Neural progenitor cell (in vitro differentiated cells): ENCODE measurements at regions not wholly inside any gene's neighbourhood (a gene's known extent, or its start where the extent isn't known, plus 50 kb on each side); places are given as distances from the start of the nearest gene placed in this dataset.

Experiments used
- DNase-seq: peaks from one replicate; pipeline ENCODE4 v3.0.0-alpha.2; 2016; ENCODE audit warnings: low spot score
- H2AFZ ChIP-seq: fragments of 200-600 bp; sonication (generic); replicated peaks from 2 replicates; pipeline ENCODE4 v1.6.1; 2016; ENCODE audit warnings: antibody characterized with exemption
- H3F3A ChIP-seq: fragments of 200-600 bp; sonication (generic); 2 replicates; pipeline ENCODE4 v1.6.1; 2016; ENCODE audit warnings: antibody characterized with exemption, low read depth
- H3K27ac ChIP-seq: fragments of 200-600 bp; sonication (generic); 2 replicates; pipeline ENCODE4 v1.5.1; 2016; ENCODE audit warnings: mild to moderate bottlenecking
- H3K27me3 ChIP-seq: fragments of 200-600 bp; sonication (generic); 2 replicates; pipeline ENCODE4 v1.6.1; 2016; ENCODE audit warnings: mild to moderate bottlenecking, moderate library complexity
- H3K36me3 ChIP-seq: fragments of 200-600 bp; sonication (generic); 2 replicates; pipeline ENCODE4 v1.5.1; 2016
- H3K4me1 ChIP-seq: fragments of 200-600 bp; sonication (generic); 2 replicates; pipeline ENCODE4 v1.6.1; 2016; ENCODE audit warnings: mixed run types
- H3K4me2 ChIP-seq: fragments of 200-600 bp; sonication (generic); 2 replicates; pipeline ENCODE4 v1.6.1; 2016
- H3K4me3 ChIP-seq: fragments of 200-600 bp; sonication (generic); 2 replicates; pipeline ENCODE4 v1.5.1; 2016
- H3K79me2 ChIP-seq: fragments of 200-600 bp; sonication (generic); 2 replicates; pipeline ENCODE4 v1.6.1; 2016; ENCODE audit warnings: low read depth
- H3K9ac ChIP-seq: fragments of 200-600 bp; sonication (generic); 2 replicates; pipeline ENCODE4 v1.6.1; 2016
- H3K9me3 ChIP-seq: fragments of 200-600 bp; sonication (generic); 2 replicates; pipeline ENCODE4 v1.5.1; 2016; ENCODE audit warnings: low read depth
- H4K20me1 ChIP-seq: fragments of 200-600 bp; sonication (generic); 2 replicates; pipeline ENCODE4 v1.6.1; 2016; ENCODE audit warnings: low read depth
- H3K27ac Mint-ChIP-seq: 3 replicates; pipeline ENCODE4 v1.8.0; 2021; ENCODE audit warnings: mixed read lengths
- H3K27me3 Mint-ChIP-seq: 2 replicates; pipeline ENCODE4 v1.8.0; 2022; ENCODE audit warnings: low read depth, mild to moderate bottlenecking, inconsistent platforms, moderate library complexity, mixed read lengths; ENCODE audit not compliant: insufficient read depth
- H3K36me3 Mint-ChIP-seq: 3 replicates; pipeline ENCODE4 v1.8.0; 2021; ENCODE audit warnings: mixed read lengths
- H3K4me1 Mint-ChIP-seq: 3 replicates; pipeline ENCODE4 v1.8.0; 2021; ENCODE audit warnings: mixed read lengths
- H3K4me3 Mint-ChIP-seq: 3 replicates; pipeline ENCODE4 v1.8.0; 2021; ENCODE audit warnings: mild to moderate bottlenecking, moderate library complexity, mixed read lengths
- H3K9me3 Mint-ChIP-seq: 3 replicates; pipeline ENCODE4 v1.8.0; 2020; ENCODE audit warnings: mixed read lengths
- EZH2 ChIP-seq: fragments of 200-600 bp; sonication (generic); IDR thresholded peaks from 2 replicates; pipeline ENCODE4 v1.6.1; 2017; ENCODE audit warnings: antibody characterized with exemption, mild to moderate bottlenecking, moderate library complexity
- EZH2phosphoT487 ChIP-seq: fragments of 200-600 bp; sonication (generic); IDR thresholded peaks from 2 replicates; pipeline ENCODE4 v1.6.1; 2017; ENCODE audit warnings: antibody characterized with exemption
- TF ChIP-seq, protein P1 (sequence below): fragments of 200-600 bp; sonication (generic); IDR thresholded peaks from 2 replicates; pipeline ENCODE4 v1.5.1; 2017; ENCODE audit warnings: antibody characterized with exemption, mild to moderate bottlenecking

DNA sequence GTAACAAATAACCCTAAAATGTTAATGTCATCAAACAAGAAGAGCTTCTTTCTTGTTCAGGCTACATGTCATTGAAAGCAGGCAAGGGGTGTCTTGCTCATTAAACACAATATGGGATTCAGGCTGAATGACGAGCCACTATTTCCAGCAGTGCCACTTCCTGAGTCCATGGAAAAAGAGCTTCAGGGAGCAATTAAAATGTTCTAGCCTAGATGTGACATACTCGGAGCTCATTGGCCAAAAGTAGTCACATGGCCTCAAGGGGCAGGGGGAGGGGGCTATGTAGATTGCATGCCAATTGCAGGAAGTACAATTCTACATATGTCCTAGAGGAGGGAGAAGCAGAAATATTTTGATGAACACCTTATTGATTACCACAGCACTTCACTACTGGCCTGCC lies 685.3 kb upstream of the ADGRL2 start:
- Histone ChIP-seq H3K4me3 (no peak overlapping the region), H4K20me1 (no peaks in the 10 kb centered on the region), H3K4me1 (no peaks in the 10 kb centered on the region), H3F3A (no peaks in the 10 kb centered on the region), H3K4me2 (no peak overlapping the region), H3K27me3 (no peaks in the 10 kb centered on the region), H3K27ac (no peak overlapping the region), H3K79me2 (no peaks in the 10 kb centered on the region), H3K9ac (no peak overlapping the region), H3K36me3 (no peaks in the 10 kb centered on the region), H3K9me3 (no peaks in the 10 kb centered on the region), H2AFZ (no peak overlapping the region)
- no peaks in the 10 kb centered on the region for H3K9me3 Mint-ChIP-seq
- TF ChIP-seq EZH2phosphoT487 (no peak), EZH2 (no peak)
- TF ChIP-seq, protein P1, sequence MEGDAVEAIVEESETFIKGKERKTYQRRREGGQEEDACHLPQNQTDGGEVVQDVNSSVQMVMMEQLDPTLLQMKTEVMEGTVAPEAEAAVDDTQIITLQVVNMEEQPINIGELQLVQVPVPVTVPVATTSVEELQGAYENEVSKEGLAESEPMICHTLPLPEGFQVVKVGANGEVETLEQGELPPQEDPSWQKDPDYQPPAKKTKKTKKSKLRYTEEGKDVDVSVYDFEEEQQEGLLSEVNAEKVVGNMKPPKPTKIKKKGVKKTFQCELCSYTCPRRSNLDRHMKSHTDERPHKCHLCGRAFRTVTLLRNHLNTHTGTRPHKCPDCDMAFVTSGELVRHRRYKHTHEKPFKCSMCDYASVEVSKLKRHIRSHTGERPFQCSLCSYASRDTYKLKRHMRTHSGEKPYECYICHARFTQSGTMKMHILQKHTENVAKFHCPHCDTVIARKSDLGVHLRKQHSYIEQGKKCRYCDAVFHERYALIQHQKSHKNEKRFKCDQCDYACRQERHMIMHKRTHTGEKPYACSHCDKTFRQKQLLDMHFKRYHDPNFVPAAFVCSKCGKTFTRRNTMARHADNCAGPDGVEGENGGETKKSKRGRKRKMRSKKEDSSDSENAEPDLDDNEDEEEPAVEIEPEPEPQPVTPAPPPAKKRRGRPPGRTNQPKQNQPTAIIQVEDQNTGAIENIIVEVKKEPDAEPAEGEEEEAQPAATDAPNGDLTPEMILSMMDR: no peak
- H3K27ac Mint-ChIP-seq: no peak overlapping the region
- no peaks in the 10 kb centered on the region for H3K36me3 Mint-ChIP-seq
- H3K4me1 Mint-ChIP-seq: no peaks in the 10 kb centered on the region
- H3K27me3 Mint-ChIP-seq: no peaks in the 10 kb centered on the region
- DNase-seq: no peak
- no peak overlapping the region for H3K4me3 Mint-ChIP-seq

DNA sequence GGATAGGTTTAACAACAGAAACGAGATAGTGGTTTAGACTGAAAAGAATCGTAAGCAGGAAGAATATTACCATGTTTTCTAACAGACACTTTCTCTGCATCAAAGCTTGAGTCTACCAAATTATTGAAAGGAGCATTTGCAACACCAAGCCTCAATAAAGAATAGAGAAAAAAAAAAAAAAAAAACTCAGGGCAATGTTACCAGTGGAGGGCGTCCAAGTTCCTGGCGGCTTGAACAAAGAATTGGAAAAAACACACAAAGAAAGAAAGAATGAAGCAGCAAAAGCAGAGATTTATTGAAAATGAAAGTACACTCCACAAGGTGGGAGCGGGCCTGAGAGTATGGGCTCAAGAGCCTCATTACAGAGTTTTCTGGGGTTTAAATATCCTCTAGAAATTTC lies 686.5 kb upstream of the ADGRL2 start:
- TF ChIP-seq, protein P1: peak; percentile 38
- TF ChIP-seq EZH2phosphoT487: no peak
- Histone ChIP-seq H3K4me2 (no peak overlapping the region), H4K20me1 (no peaks in the 10 kb centered on the region)

DNA sequence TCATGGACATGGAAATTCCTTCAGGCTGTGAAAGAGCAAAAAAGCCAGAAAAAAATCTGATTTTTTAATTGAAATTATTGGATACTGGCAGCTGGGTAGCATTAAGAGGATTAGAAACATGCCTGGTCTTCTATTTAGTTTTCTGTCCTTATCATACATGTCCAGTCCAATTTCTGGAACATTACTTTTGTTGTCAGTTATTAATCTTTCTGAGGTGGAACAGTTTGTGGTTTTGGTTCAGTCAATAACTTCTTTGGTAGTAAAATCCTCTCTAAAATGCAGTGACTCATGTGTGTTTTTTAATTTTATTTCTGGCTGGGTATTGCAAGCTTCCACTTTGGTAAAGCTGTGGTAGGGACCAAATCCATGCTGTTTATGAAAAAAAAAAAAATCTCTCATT lies 687.0 kb upstream of the ADGRL2 start:
- no peak for DNase-seq
- TF ChIP-seq, protein P1: no peak
- TF ChIP-seq EZH2 (no peak), EZH2phosphoT487 (no peak)
- Histone ChIP-seq H3K4me1 (no peaks in the 10 kb centered on the region), H2AFZ (no peak overlapping the region), H4K20me1 (no peaks in the 10 kb centered on the region), H3K36me3 (no peaks in the 10 kb centered on the region), H3K79me2 (no peaks in the 10 kb centered on the region), H3K27me3 (no peaks in the 10 kb centered on the region), H3K27ac (no peak overlapping the region), H3K9me3 (no peaks in the 10 kb centered on the region), H3K9ac (no peak overlapping the region), H3K4me3 (no peak overlapping the region), H3F3A (no peaks in the 10 kb centered on the region), H3K4me2 (no peak overlapping the region)
- H3K36me3 Mint-ChIP-seq: no peaks in the 10 kb centered on the region
- H3K27ac Mint-ChIP-seq: no peak overlapping the region
- H3K4me1 Mint-ChIP-seq: no peaks in the 10 kb centered on the region
- H3K4me3 Mint-ChIP-seq: no peak overlapping the region
- H3K9me3 Mint-ChIP-seq: peaks cover 2% of the 10 kb centered on the region
- no peaks in the 10 kb centered on the region for H3K27me3 Mint-ChIP-seq

More for the DNA sequence above, 686.5 kb upstream of the ADGRL2 start:
- Histone ChIP-seq H3F3A (no peaks in the 10 kb centered on the region), H3K79me2 (no peaks in the 10 kb centered on the region), H3K9me3 (no peaks in the 10 kb centered on the region), H3K4me3 (no peak overlapping the region), H2AFZ (peak overlapping the region; percentile 45), H3K27me3 (no peaks in the 10 kb centered on the region), H3K27ac (no peak overlapping the region), H3K9ac (no peak overlapping the region), H3K4me1 (no peaks in the 10 kb centered on the region), H3K36me3 (no peaks in the 10 kb centered on the region)
- Mint-ChIP-seq H3K27ac (no peak overlapping the region), H3K4me1 (no peaks in the 10 kb centered on the region), H3K36me3 (no peaks in the 10 kb centered on the region), H3K4me3 (no peak overlapping the region), H3K9me3 (peaks cover 2% of the 10 kb centered on the region), H3K27me3 (no peaks in the 10 kb centered on the region)
- no peak for DNase-seq

- no peak overlapping the region for H3K4me3 ChIP-seq
- Mint-ChIP-seq H3K4me3 (no peak overlapping the region), H3K9me3 (peaks cover 4% of the 10 kb centered on the region), H3K27ac (no peak overlapping the region), H3K4me1 (no peaks in the 10 kb centered on the region), H3K27me3 (no peaks in the 10 kb centered on the region), H3K36me3 (no peaks in the 10 kb centered on the region)
- no peaks in the 10 kb centered on the region for H3K9me3 ChIP-seq
- H4K20me1 ChIP-seq: no peaks in the 10 kb centered on the region
- H3K36me3 ChIP-seq: no peaks in the 10 kb centered on the region
- no peak overlapping the region for H2AFZ ChIP-seq
- no peak for DNase-seq
- no peak overlapping the region for H3K9ac ChIP-seq
- no peaks in the 10 kb centered on the region for H3K27me3 ChIP-seq
- no peak overlapping the region for H3K27ac ChIP-seq
- H3F3A ChIP-seq: no peaks in the 10 kb centered on the region
- H3K4me2 ChIP-seq: no peak overlapping the region
- no peaks in the 10 kb centered on the region for H3K79me2 ChIP-seq
- TF ChIP-seq EZH2phosphoT487: no peak
- TF ChIP-seq, protein P1: no peak
- no peak for TF ChIP-seq EZH2
- H3K4me1 ChIP-seq: no peaks in the 10 kb centered on the region
Observed at GRCh38 chr1:81111818-81112217, 688.9 kb upstream of the ADGRL2 start.
